Mucosa of gallbladder (tissue), 1 donor: ENCODE measurements at regions not wholly inside any gene's neighbourhood (a gene's known extent, or its start where the extent isn't known, plus 50 kb on each side); places are given as distances from the start of the nearest gene placed in this dataset.

Experiments
- DNase-seq: peaks from one replicate; pipeline ENCODE4 v3.0.0-alpha.2; 2020; ENCODE audit warnings: low spot score
- donor health status: DM: no; HTN: no; CAD: no.

DNA sequence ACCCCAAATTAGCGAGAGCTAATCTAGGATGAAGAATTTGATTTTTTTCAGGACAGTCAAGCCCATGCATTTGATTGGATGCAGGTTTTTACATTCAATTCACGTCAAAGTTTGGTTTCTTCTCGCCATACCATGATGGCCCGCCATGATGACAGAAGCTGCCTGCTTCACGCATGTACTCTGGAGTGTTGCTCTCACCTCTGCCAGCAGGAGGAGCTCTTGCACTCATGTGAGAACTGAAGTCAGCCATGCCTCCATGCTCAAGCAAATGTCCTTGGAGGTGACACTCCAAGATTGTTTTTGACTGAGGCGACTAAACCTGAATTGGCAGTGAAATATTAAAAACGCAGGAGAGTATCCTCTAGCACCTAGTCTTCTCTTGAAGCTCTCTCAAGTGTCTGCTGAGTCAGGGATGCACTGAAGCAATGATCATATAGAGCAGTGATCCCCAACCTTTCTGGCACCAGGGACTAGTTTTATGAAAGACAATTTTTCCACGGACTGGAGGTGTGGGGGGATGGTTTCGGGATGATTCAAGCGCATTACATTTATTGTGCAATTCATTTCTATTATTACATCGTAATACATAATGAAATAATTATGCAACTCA is 120.9 kb downstream of the SAMMSON start:
- peak; percentile 79 for DNase-seq

DNA sequence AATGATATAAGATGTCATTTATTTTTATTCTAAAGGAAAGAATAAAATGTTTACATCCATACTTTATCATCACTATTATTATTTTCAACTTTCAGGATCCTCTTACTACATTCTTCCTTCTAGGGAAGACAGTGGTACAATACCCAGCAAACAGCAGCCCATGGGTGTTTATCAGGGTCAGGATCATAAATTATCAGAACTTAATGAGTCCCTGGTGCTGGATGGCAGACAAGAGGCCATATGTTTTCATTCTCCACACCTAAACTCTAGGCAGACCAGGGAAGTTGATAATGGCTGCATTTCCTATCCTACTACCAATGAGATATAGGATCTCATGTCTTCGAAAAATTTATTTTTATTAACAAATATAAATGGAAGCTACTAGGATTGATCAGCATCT is 127.7 kb downstream of the SAMMSON start:
- no peak for DNase-seq

DNA sequence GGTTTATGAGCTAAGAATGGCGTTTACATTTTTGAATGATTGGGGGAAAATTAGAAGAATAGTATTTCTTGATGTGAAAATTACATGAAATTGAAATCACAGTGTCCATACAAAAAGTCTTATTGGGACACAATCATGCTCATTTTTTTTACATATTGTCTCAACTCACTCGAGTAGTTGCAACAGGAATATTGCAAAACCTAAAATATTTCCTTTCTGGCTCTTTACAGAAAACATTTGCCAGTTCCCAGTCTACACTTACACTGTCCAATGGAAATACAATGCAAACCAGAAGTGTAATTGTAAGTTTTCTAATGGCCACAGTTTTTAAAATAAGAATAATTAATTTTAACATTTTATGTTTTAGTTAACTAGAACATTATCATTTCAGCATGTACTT is 137.8 kb downstream of the SAMMSON start:
- no peak for DNase-seq

DNA sequence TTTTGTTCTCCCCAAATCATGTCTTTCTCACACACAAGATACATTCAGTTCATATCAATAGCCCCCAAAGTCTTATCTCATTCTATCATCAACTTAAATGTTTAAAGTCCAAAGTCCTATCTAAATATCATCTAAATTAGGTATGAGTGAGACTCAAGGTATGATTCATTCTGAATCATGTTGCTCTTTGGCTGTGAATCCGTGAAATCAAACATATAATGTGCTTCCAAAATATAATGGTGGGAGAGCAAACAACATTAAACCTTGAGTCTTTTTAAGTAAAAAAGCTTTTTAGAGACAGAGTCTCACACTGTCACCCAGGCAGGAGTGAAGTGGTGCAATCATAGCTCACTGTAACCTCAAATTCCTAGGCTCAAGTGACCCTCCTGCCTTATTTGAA is 139.1 kb downstream of the SAMMSON start:
- no peak for DNase-seq
